Adrenal gland (tissue), 5 donors: ENCODE measurements at regions not wholly inside any gene's neighbourhood (a gene's known extent, or its start where the extent isn't known, plus 50 kb on each side); places are given as distances from the start of the nearest gene placed in this dataset.

Experiments used
- CTCF ChIP-seq, 6 experiments: fragments of 450-650 bp in 4 of 6; fragments of 200-600 bp in 2 of 6; sonication (generic) in 1 of 6; IDR thresholded peaks; 1 replicate in 5 of 6; 2 replicates in 1 of 6; pipeline versions ENCODE4 v1.5.1 to v1.8.0; 2016 to 2021; ENCODE audit warnings: antibody characterized with exemption in 6 of 6, mild to moderate bottlenecking in 2 of 6, moderate library complexity in 1 of 6
- POLR2A ChIP-seq, 2 donors: fragments of 450-650 bp; IDR thresholded peaks; one replicate each; pipeline ENCODE4 v1.6.1; 2017; ENCODE audit warnings: antibody characterized with exemption in 2 of 2, mild to moderate bottlenecking in 2 of 2, moderate library complexity in 1 of 2
- donor health status: DM: no; HTN: no; CAD: no.

- TF ChIP-seq CTCF (IDR thresholded peaks at IDR 0.05): no peak
- TF ChIP-seq POLR2A (IDR thresholded peaks at IDR 0.05): no peak
These were observed 87.5 kb downstream of the RGS2 start for GRCh38 chr1:192896376-192896775.
